HL-60 (cell line): ENCODE measurements at regions not wholly inside any gene's neighbourhood (a gene's known extent, or its start where the extent isn't known, plus 50 kb on each side); places are given as distances from the start of the nearest gene placed in this dataset.

Source experiments
- CTCF ChIP-seq: IDR thresholded peaks from one replicate; pipeline ENCODE4 v1.5.1; 2011; ENCODE audit warnings: low read length, control low read depth, inconsistent platforms; ENCODE audit not compliant: insufficient read depth
- POLR2AphosphoS5 ChIP-seq: IDR thresholded peaks from 2 replicates; pipeline ENCODE4 v1.6.1; 2012; ENCODE audit warnings: low read depth

GRCh38 chr3:21273259-21274025, 477.6 kb downstream of the ZNF385D start:
- TF ChIP-seq CTCF, result no peak
- no peak for TF ChIP-seq POLR2AphosphoS5
